HG02852 (cell line): ENCODE measurements at regions not wholly inside any gene's neighbourhood (a gene's known extent, or its start where the extent isn't known, plus 50 kb on each side); places are given as distances from the start of the nearest gene placed in this dataset.

ENCODE experiments used
- ATAC-seq: cut with Tn5 transposase; IDR thresholded peaks from one replicate; pipeline ENCODE4 v1.9.1; 2021; ENCODE audit warnings: mild to moderate bottlenecking, moderate library complexity; ENCODE audit not compliant: unreplicated experiment

- no peak for ATAC-seq
These were observed 53.5 kb upstream of the TSHZ3 start for GRCh38 chr19:31402529-31403316.

GRCh38 chr19:31406106-31406505 lies 56.9 kb upstream of the TSHZ3 start:
- ATAC-seq: no peak

- no peak for ATAC-seq
These were observed 59.4 kb upstream of the TSHZ3 start for GRCh38 chr19:31408460-31409124.

- no peak for ATAC-seq
These were observed 64.1 kb upstream of the TSHZ3 start for GRCh38 chr19:31413353-31413752.

GRCh38 chr19:31415322-31415721 lies 66.1 kb upstream of the TSHZ3 start:
- no peak for ATAC-seq

- no peak for ATAC-seq
These were observed 67.3 kb upstream of the TSHZ3 start for GRCh38 chr19:31416548-31416947.

GRCh38 chr19:31418055-31418454 lies 68.8 kb upstream of the TSHZ3 start:
- ATAC-seq: no peak

- no peak for ATAC-seq
These were observed 69.6 kb upstream of the TSHZ3 start for GRCh38 chr19:31418692-31419430.

GRCh38 chr19:31419871-31420445 lies 70.7 kb upstream of the TSHZ3 start:
- no peak for ATAC-seq

GRCh38 chr19:31421082-31421481 lies 71.8 kb upstream of the TSHZ3 start:
- ATAC-seq: no peak

GRCh38 chr19:31421856-31422255 lies 72.6 kb upstream of the TSHZ3 start:
- no peak for ATAC-seq

GRCh38 chr19:31423896-31424295 lies 74.7 kb upstream of the TSHZ3 start:
- no peak for ATAC-seq

- no peak for ATAC-seq
These were observed 75.8 kb upstream of the TSHZ3 start for GRCh38 chr19:31424861-31425620.

- ATAC-seq: no peak
These were observed 78.6 kb upstream of the TSHZ3 start for GRCh38 chr19:31427857-31428256.

- ATAC-seq: no peak
These were observed 81.1 kb upstream of the TSHZ3 start for GRCh38 chr19:31430381-31430780.

GRCh38 chr19:31432201-31432810 lies 83.1 kb upstream of the TSHZ3 start:
- ATAC-seq: no peak

- ATAC-seq: no peak
These were observed 87.0 kb upstream of the TSHZ3 start for GRCh38 chr19:31436121-31436776.

- no peak for ATAC-seq
These were observed 89.4 kb upstream of the TSHZ3 start for GRCh38 chr19:31438401-31439269.

- ATAC-seq: no peak
These were observed 90.0 kb upstream of the TSHZ3 start for GRCh38 chr19:31439270-31439573.
